ENCODE measurements at regions not wholly inside any gene's neighbourhood (a gene's known extent, or its start where the extent isn't known, plus 50 kb on each side); places are given as distances from the start of the nearest gene placed in this dataset.

DNA sequence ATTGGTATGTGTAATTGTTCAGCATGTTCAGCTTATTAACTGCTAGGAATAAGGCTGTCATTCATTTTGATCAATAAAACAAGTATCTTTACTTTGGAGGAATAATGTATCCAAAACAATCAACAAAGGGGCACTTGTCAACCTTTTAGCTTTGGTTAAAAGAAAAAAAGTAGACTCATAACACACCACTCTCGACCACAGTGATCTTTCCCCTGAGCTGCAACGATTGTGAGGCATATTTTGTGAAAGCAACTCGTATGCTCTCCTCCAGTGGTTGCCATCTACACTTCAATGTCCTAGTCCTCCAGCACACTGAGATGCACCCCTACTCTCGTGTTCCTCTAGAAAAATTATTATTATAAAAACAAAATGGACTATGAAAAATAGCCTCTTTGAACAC, 60.1 kb upstream of the PDE7B start:
- TF ChIP-seq CTCF (IDR thresholded peaks at IDR 0.05; ENCODE audit: poor library complexity, severe bottlenecking): no peak
- no peak overlapping the region for H3K27ac ChIP-seq (ENCODE audit: poor library complexity, severe bottlenecking)
- no peaks in the 10 kb centered on the region for H3K4me1 ChIP-seq (ENCODE audit: insufficient read depth, poor library complexity, severe bottlenecking)
- no peaks in the 10 kb centered on the region; the same call in 1 of the 2 replicates for H3K36me3 ChIP-seq (ENCODE audit: low read depth)
- DNase-seq (ENCODE audit: low spot score) (no peak), ATAC-seq (ENCODE audit: low read depth) (no peak)
- no peaks in the 10 kb centered on the region for H3K27me3 ChIP-seq (ENCODE audit: insufficient read depth, poor library complexity, severe bottlenecking)
- H3K4me3 ChIP-seq (ENCODE audit: severe bottlenecking): no peak overlapping the region
- H3K9me3 ChIP-seq (ENCODE audit: severe bottlenecking): no peaks in the 10 kb centered on the region

DNA sequence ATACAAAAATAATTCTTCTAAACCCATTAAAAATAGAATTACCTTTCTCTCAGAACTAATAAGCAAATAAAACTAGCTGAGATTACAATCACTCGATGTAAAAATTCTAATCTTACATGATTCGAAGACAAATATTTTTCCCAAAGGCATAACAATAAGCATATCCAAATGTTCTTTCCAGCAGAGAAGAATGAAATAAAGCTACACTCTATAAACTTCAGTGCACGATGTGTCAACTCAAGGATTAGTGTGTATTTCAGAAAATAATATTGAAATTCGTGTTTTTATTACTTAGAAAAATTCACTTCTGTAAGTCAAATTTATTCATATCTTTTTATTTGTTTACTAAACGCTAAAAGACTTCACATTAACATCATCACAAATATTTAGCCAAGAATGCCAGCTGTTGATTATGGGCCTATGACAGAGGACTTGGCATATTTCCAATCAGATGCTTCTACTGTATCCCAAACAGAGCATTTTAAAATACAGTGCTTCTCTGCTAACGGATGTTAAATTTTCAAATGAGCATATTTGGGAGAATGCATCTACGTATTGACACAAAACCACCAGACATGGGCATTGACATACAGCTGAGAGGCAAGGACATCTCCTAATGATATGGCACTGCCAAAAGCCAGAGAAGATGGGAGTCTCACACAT, 54.7 kb upstream of the PDE7B start:
- H3K27ac ChIP-seq (ENCODE audit: poor library complexity, severe bottlenecking): no peak overlapping the region
- H3K9me3 ChIP-seq (ENCODE audit: severe bottlenecking): no peaks in the 10 kb centered on the region
- no peak for TF ChIP-seq CTCF (IDR thresholded peaks at IDR 0.05; ENCODE audit: poor library complexity, severe bottlenecking)

GRCh38 chr6:135797361-135797760, 54.1 kb upstream of the PDE7B start:
- no peaks in the 10 kb centered on the region for H3K27me3 ChIP-seq (ENCODE audit: insufficient read depth, poor library complexity, severe bottlenecking)
- TF ChIP-seq CTCF (IDR thresholded peaks at IDR 0.05; ENCODE audit: poor library complexity, severe bottlenecking): no peak
- H3K4me1 ChIP-seq (ENCODE audit: insufficient read depth, poor library complexity, severe bottlenecking): no peaks in the 10 kb centered on the region
- DNase-seq (ENCODE audit: low spot score): no peak
- no peaks in the 10 kb centered on the region for H3K9me3 ChIP-seq (ENCODE audit: severe bottlenecking)
- H3K27ac ChIP-seq (ENCODE audit: poor library complexity, severe bottlenecking): no peak overlapping the region
- no peak overlapping the region for H3K4me3 ChIP-seq (ENCODE audit: severe bottlenecking)
- no peak for ATAC-seq (ENCODE audit: low read depth)
- H3K36me3 ChIP-seq (ENCODE audit: low read depth): no peaks in the 10 kb centered on the region

More for the DNA sequence above, 54.7 kb upstream of the PDE7B start:
- Histone ChIP-seq H3K36me3 (ENCODE audit: low read depth) (no peaks in the 10 kb centered on the region), H3K27me3 (ENCODE audit: insufficient read depth, poor library complexity, severe bottlenecking) (no peaks in the 10 kb centered on the region), H3K4me3 (ENCODE audit: severe bottlenecking) (no peak overlapping the region), H3K4me1 (ENCODE audit: insufficient read depth, poor library complexity, severe bottlenecking) (no peaks in the 10 kb centered on the region)
- no peak for ATAC-seq (ENCODE audit: low read depth)
- DNase-seq (ENCODE audit: low spot score): no peak

DNA sequence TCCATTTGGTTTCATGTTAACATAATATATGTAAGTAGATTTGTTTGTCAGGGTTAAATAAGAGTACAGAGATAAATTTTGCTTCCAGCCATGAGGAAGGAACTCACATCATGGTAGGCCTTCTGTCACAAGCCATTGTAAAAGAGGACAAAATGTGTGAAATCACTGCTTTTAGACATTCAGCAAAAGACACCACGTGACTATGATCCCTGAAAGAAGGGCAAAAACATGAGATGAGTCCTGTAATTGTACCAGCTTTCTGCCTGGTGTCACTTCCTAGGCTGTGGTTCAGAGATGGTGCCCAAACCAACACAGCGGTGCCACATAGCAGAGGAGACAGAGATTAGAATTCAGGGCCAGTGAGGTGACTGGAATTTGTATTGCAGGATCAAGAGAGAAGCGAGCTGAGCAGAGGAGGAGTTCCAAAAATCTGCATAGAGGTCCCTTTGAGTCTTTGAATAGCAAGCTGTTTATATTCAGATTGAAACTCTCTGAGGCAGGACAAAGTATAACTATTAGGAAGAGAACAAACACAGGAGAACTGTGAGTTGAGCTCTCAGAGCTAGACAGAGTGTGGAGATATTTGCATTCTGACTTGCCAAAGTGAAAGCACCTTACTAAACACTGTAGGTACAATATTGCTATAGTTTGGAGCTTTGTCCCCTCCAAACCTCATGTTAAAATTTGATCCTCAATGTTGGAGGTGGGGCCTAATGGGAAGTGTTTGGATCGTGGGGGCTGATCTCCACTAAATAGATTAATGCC, 52.6 kb upstream of the PDE7B start:
- no peak for TF ChIP-seq CTCF (IDR thresholded peaks at IDR 0.05; ENCODE audit: poor library complexity, severe bottlenecking)
- Histone ChIP-seq H3K27me3 (ENCODE audit: insufficient read depth, poor library complexity, severe bottlenecking) (no peaks in the 10 kb centered on the region), H3K27ac (ENCODE audit: poor library complexity, severe bottlenecking) (no peak overlapping the region), H3K4me3 (ENCODE audit: severe bottlenecking) (no peak overlapping the region), H3K4me1 (ENCODE audit: insufficient read depth, poor library complexity, severe bottlenecking) (no peaks in the 10 kb centered on the region), H3K36me3 (ENCODE audit: low read depth) (no peaks in the 10 kb centered on the region), H3K9me3 (ENCODE audit: severe bottlenecking) (no peaks in the 10 kb centered on the region)
- ATAC-seq (ENCODE audit: low read depth) (no peak), DNase-seq (ENCODE audit: low spot score) (no peak)
